ENCODE measurements at regions not wholly inside any gene's neighbourhood (a gene's known extent, or its start where the extent isn't known, plus 50 kb on each side); places are given as distances from the start of the nearest gene placed in this dataset.

DNA sequence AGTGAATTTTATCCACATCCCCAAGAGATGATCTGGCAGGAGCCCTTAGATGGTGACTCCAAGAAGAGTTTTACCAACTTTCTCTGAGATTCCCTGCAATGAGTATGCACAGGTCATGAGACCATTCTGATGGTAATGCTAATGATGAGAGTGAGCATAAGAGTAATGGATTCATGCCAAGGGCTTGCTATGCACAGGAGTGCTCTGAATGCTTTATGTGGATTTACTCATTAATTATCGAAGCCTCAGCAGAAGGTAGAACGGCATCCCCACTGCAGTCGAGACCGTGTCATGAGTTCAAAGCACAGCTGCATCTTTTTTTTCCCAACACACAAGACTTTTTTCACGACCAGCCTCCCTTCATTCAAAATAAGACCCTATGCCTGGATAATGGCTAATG is 355.0 kb downstream of the RAB28 start:
- no peak for TF ChIP-seq POLR2AphosphoS5 (IDR thresholded peaks at IDR 0.05; ENCODE audit: low read depth, low read length)
- no peak for TF ChIP-seq TAF1 (IDR thresholded peaks at IDR 0.05; ENCODE audit: borderline replicate concordance, insufficient read depth, low read length)
